ENCODE measurements at regions not wholly inside any gene's neighbourhood (a gene's known extent, or its start where the extent isn't known, plus 50 kb on each side); places are given as distances from the start of the nearest gene placed in this dataset.

DNA sequence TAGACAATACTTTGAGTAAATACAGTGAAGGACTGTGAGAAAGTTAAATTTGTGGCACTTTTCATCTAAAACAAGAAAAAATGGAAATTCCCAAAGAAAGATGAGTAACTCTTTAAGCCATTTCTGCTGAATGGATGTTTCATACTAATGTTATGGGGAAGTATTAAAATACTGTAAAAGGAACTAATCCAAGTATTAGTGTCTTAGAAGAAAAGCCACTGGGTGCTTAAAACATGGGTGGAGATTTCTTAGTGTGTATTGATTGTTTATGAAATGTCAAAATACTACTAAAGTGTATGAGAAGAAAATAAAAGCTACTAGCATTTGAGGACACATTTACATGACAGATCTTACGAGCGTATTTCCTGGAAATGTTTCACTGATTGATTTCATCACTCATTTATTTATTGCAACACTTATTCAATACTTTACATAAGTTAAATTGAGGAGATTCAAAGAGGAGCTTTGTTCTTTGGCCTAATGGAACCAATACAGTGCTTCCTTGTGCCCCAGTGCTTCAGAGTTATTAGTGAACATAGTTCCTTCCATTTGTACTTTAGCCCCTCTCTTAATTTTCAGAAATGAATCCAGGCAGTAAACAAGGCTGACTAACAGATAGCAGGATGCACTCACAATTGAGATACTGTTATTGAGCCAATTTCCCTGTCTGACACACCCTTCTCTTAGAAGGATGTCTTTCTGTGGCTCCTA is 155.5 kb upstream of the AHR start:
- H3K4me3 ChIP-seq (replicated peaks in 1 of 2; ENCODE audit: low read depth in 2 of 2, low read length in 2 of 2) = peak overlapping the region in 1 of 2 donors; percentile 16
- TF ChIP-seq, protein P1, sequence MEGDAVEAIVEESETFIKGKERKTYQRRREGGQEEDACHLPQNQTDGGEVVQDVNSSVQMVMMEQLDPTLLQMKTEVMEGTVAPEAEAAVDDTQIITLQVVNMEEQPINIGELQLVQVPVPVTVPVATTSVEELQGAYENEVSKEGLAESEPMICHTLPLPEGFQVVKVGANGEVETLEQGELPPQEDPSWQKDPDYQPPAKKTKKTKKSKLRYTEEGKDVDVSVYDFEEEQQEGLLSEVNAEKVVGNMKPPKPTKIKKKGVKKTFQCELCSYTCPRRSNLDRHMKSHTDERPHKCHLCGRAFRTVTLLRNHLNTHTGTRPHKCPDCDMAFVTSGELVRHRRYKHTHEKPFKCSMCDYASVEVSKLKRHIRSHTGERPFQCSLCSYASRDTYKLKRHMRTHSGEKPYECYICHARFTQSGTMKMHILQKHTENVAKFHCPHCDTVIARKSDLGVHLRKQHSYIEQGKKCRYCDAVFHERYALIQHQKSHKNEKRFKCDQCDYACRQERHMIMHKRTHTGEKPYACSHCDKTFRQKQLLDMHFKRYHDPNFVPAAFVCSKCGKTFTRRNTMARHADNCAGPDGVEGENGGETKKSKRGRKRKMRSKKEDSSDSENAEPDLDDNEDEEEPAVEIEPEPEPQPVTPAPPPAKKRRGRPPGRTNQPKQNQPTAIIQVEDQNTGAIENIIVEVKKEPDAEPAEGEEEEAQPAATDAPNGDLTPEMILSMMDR (IDR thresholded peaks at IDR 0.05; ENCODE audit: low read depth, low read length) = no peak
- DNase-seq (ENCODE audit: low read depth in 2 of 2) = peak; percentile 19 to 63

- DNase-seq (ENCODE audit: low read depth in 2 of 2) = peak; percentile 19 to 65
- TF ChIP-seq, protein P1 (IDR thresholded peaks at IDR 0.05; ENCODE audit: low read depth, low read length) = no peak
- no peak overlapping the region for H3K4me3 ChIP-seq (replicated peaks in 1 of 2; ENCODE audit: low read depth in 2 of 2, low read length in 2 of 2)
Observed at GRCh38 chr7:17144322-17144721, 154.1 kb upstream of the AHR start.

GRCh38 chr7:17146621-17147020 is 151.8 kb upstream of the AHR start:
- H3K4me3 ChIP-seq (replicated peaks in 1 of 2; ENCODE audit: low read depth in 2 of 2, low read length in 2 of 2) = no peak overlapping the region
- no peak for DNase-seq (ENCODE audit: low read depth in 2 of 2)
- TF ChIP-seq, protein P1 (IDR thresholded peaks at IDR 0.05; ENCODE audit: low read depth, low read length) = no peak

- no peak overlapping the region for H3K4me3 ChIP-seq (replicated peaks in 1 of 2; ENCODE audit: low read depth in 2 of 2, low read length in 2 of 2)
- DNase-seq (ENCODE audit: low read depth in 2 of 2) = no peak
- TF ChIP-seq, protein P1 (IDR thresholded peaks at IDR 0.05; ENCODE audit: low read depth, low read length) = no peak
Observed at GRCh38 chr7:17147409-17147808, 151.0 kb upstream of the AHR start.

DNA sequence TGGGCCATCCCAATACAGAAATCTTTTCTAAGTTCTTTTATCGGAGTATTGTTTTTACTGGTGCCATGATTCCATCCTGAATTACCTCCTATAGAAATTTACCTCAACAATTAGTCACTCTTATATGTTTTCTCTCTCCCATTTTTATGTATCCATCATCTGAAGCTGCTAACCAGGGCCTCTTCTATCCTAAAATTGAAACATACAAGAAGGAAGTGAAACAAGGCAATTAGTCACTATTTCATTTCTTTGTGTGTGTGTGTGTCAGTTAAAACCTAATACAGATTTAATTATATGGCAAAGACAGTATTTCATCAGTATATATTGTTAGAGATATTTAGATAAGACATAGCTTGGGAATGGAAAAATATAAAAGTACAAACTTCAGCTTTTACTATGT is 148.4 kb upstream of the AHR start:
- no peak overlapping the region for H3K4me3 ChIP-seq (replicated peaks in 1 of 2; ENCODE audit: low read depth in 2 of 2, low read length in 2 of 2)
- no peak for DNase-seq (ENCODE audit: low read depth in 2 of 2)
- TF ChIP-seq, protein P1 (IDR thresholded peaks at IDR 0.05; ENCODE audit: low read depth, low read length) = no peak

GRCh38 chr7:17152721-17153120 is 145.7 kb upstream of the AHR start:
- H3K4me3 ChIP-seq (replicated peaks in 1 of 2; ENCODE audit: low read depth in 2 of 2, low read length in 2 of 2) = no peak overlapping the region
- TF ChIP-seq, protein P1 (IDR thresholded peaks at IDR 0.05; ENCODE audit: low read depth, low read length) = no peak
- no peak for DNase-seq (ENCODE audit: low read depth in 2 of 2)

GRCh38 chr7:17153536-17153935 is 144.9 kb upstream of the AHR start:
- TF ChIP-seq, protein P1 (IDR thresholded peaks at IDR 0.05; ENCODE audit: low read depth, low read length) = no peak
- H3K4me3 ChIP-seq (replicated peaks in 1 of 2; ENCODE audit: low read depth in 2 of 2, low read length in 2 of 2) = no peak overlapping the region
- peak in 1 of 2 donors; percentile 33 for DNase-seq (ENCODE audit: low read depth in 2 of 2)

Data from cardiac fibroblast (primary cell).